Keratinocyte (primary cell): ENCODE measurements at regions not wholly inside any gene's neighbourhood (a gene's known extent, or its start where the extent isn't known, plus 50 kb on each side); places are given as distances from the start of the nearest gene placed in this dataset.

Source experiments
- DNase-seq: peaks from one replicate; pipeline ENCODE4 v3.0.0-alpha.2; 2011; ENCODE audit warnings: low read depth, missing footprints, low spot score
- FAIRE-seq: peaks from 2 replicates; lab custom pipeline; 2011; peaks lifted over from hg19 to GRCh38; lab: Jason Lieb, UNC
- H2AFZ ChIP-seq: 2 replicates; pipeline ENCODE4 v1.6.0; 2012; ENCODE audit warnings: low read length, control low read depth, inconsistent platforms; ENCODE audit not compliant: control insufficient read depth
- H3K27ac ChIP-seq: 2 replicates; pipeline ENCODE4 v1.5.1; 2011; ENCODE audit warnings: low read length; ENCODE audit not compliant: control insufficient read depth, insufficient read depth
- H3K27me3 ChIP-seq: 3 replicates; pipeline ENCODE4 v1.6.0; 2011; ENCODE audit warnings: low read length; ENCODE audit not compliant: control insufficient read depth, insufficient read depth; ENCODE audit errors: extremely low read depth
- H3K36me3 ChIP-seq, 2 experiments: 2 replicates in 1 of 2; 3 replicates in 1 of 2; pipeline ENCODE4 v1.5.1; 2011; ENCODE audit warnings: low read length in 2 of 2, mild to moderate bottlenecking in 1 of 2; ENCODE audit not compliant: control insufficient read depth in 2 of 2, insufficient read depth in 2 of 2; ENCODE audit errors: extremely low read depth in 1 of 2
- H3K4me1 ChIP-seq: 3 replicates; pipeline ENCODE4 v1.5.1; 2011; ENCODE audit warnings: low read length; ENCODE audit not compliant: control insufficient read depth, insufficient read depth; ENCODE audit errors: extremely low read depth
- H3K4me2 ChIP-seq: 3 replicates; pipeline ENCODE4 v1.6.0; 2011; ENCODE audit warnings: low read depth, low read length; ENCODE audit not compliant: control insufficient read depth, insufficient read depth; ENCODE audit errors: extremely low read depth
- H3K4me3 ChIP-seq, 3 experiments: fragments of 200-600 bp in 1 of 3; sonication (generic) in 1 of 3; 2 replicates in 2 of 3; 3 replicates in 1 of 3; pipeline ENCODE4 v1.5.1; 2011 to 2016; ENCODE audit warnings: low read length in 3 of 3, mild to moderate bottlenecking in 3 of 3, control low read depth in 2 of 3, inconsistent platforms in 1 of 3, low read depth in 1 of 3, mixed read lengths in 1 of 3, mixed run types in 1 of 3, moderate library complexity in 1 of 3; ENCODE audit not compliant: control insufficient read depth in 2 of 3, insufficient read depth in 2 of 3; ENCODE audit errors: extremely low read depth in 1 of 3
- H3K79me2 ChIP-seq: 2 replicates; pipeline ENCODE4 v1.6.0; 2012; ENCODE audit warnings: low read length; ENCODE audit not compliant: control insufficient read depth, insufficient read depth
- H3K9ac ChIP-seq: 3 replicates; pipeline ENCODE4 v1.6.0; 2011; ENCODE audit warnings: low read length; ENCODE audit not compliant: control insufficient read depth, insufficient read depth; ENCODE audit errors: extremely low read depth
- H3K9me1 ChIP-seq: 3 replicates; pipeline ENCODE4 v1.6.0; 2011; ENCODE audit warnings: low read length; ENCODE audit not compliant: control insufficient read depth, insufficient read depth; ENCODE audit errors: extremely low read depth
- H3K9me3 ChIP-seq: 2 replicates; pipeline ENCODE4 v1.5.1; 2012; ENCODE audit warnings: low read depth, low read length; ENCODE audit not compliant: control insufficient read depth
- H4K20me1 ChIP-seq: 3 replicates; pipeline ENCODE4 v1.6.0; 2011; ENCODE audit warnings: low read length; ENCODE audit not compliant: control insufficient read depth, insufficient read depth; ENCODE audit errors: extremely low read depth
- CTCF ChIP-seq, 3 experiments: IDR thresholded peaks in 1 of 3; conservative IDR thresholded peaks in 1 of 3; optimal IDR thresholded peaks in 1 of 3; 2 replicates in 2 of 3; 3 replicates in 1 of 3; pipeline versions ENCODE3 to v1.5.1; 2011; ENCODE audit warnings: low read length in 3 of 3, mild to moderate bottlenecking in 3 of 3, moderate library complexity in 2 of 3, control low read depth in 1 of 3, inconsistent platforms in 1 of 3; ENCODE audit not compliant: insufficient read depth in 2 of 3; ENCODE audit errors: extremely low read depth in 1 of 3
- EZH2 ChIP-seq: IDR thresholded peaks from one replicate; pipeline ENCODE4 v1.6.1; 2012; ENCODE audit warnings: inconsistent platforms, mild to moderate bottlenecking, low read length, moderate library complexity
- dilution Hi-C: fragments of 300-500 bp; cut with MboI; formaldehyde crosslinking; loops from one replicate; pipeline ENCODE4 v1.7.0; 2020; ENCODE audit warnings: low sequenced_read_pairs; ENCODE audit not compliant: extremely low pct_ligation_motif_present

- no peak for DNase-seq
- TF ChIP-seq EZH2 (no peak), CTCF (optimal IDR thresholded peaks at IDR 0.05 in 1 of 3, IDR thresholded peaks at IDR 0.05 in 1 of 3, conservative IDR thresholded peaks at IDR 0.05 in 1 of 3; ENCODE audit: extremely low read depth in 1 of 3, insufficient read depth in 2 of 3, low read length in 3 of 3) (no peak)
- Histone ChIP-seq H4K20me1 (no peaks in the 10 kb centered on the region), H3K27me3 (no peaks in the 10 kb centered on the region), H3K4me1 (peaks cover 9% of the 10 kb centered on the region), H3K4me3 (no peak overlapping the region), H3K36me3 (no peaks in the 10 kb centered on the region), H2AFZ (no peak overlapping the region), H3K27ac (no peak overlapping the region), H3K9ac (no peak overlapping the region), H3K79me2 (no peaks in the 10 kb centered on the region), H3K4me2 (no peak overlapping the region), H3K9me1 (no peaks in the 10 kb centered on the region), H3K9me3 (no peaks in the 10 kb centered on the region)
- no peak for FAIRE-seq
- dilution Hi-C loops = no loop called here
Measured at GRCh38 chr6:140544431-140544830, 1170.0 kb upstream of the CITED2 start.

GRCh38 chr6:140542863-140543262 lies 1168.4 kb upstream of the CITED2 start:
- peaks cover 15% of the 10 kb centered on the region for H3K4me1 ChIP-seq
- H3K9me3 ChIP-seq = no peaks in the 10 kb centered on the region
- FAIRE-seq = peak; percentile 44
- TF ChIP-seq EZH2 = no peak
- no peak for TF ChIP-seq CTCF (optimal IDR thresholded peaks at IDR 0.05 in 1 of 3, IDR thresholded peaks at IDR 0.05 in 1 of 3, conservative IDR thresholded peaks at IDR 0.05 in 1 of 3; ENCODE audit: extremely low read depth in 1 of 3, insufficient read depth in 2 of 3, low read length in 3 of 3)
- H3K4me3 ChIP-seq = no peak overlapping the region
- no peaks in the 10 kb centered on the region for H3K79me2 ChIP-seq
- H2AFZ ChIP-seq = no peak overlapping the region
- H4K20me1 ChIP-seq = no peaks in the 10 kb centered on the region
- H3K9ac ChIP-seq = no peak overlapping the region
- H3K36me3 ChIP-seq = no peaks in the 10 kb centered on the region
- no peaks in the 10 kb centered on the region for H3K9me1 ChIP-seq
- no peak overlapping the region for H3K27ac ChIP-seq
- no peak for DNase-seq
- no peak overlapping the region for H3K4me2 ChIP-seq
- dilution Hi-C loops = no loop called here
- no peaks in the 10 kb centered on the region for H3K27me3 ChIP-seq
